ENCODE measurements at regions not wholly inside any gene's neighbourhood (a gene's known extent, or its start where the extent isn't known, plus 50 kb on each side); places are given as distances from the start of the nearest gene placed in this dataset.

DNA sequence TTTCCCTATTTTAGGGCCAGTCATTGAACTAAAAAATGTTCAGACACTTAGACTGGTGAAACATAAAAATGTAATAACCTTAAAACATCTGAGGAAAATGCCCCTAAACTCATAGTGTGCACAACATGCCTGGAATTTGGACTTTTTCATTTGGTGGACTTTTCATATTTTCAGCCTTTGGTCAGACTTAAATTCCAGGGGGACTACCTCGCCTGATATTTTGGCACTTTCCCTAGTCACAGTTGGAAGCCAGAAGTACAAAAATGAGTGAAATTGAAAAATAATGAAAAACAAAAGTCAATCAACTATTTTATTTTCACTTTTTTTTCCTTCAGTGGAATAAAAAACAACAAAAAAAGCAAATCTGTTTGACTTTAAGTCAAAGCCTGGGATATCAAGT, 256.2 kb downstream of the ACTL7B start:
- no peak for TF ChIP-seq CTCF (IDR thresholded peaks at IDR 0.05; ENCODE audit: poor library complexity, severe bottlenecking)
- ATAC-seq (ENCODE audit: low read depth): no peak

GRCh38 chr9:108591121-108591520, 264.7 kb downstream of the ACTL7B start:
- H3K27ac ChIP-seq (ENCODE audit: poor library complexity, severe bottlenecking): no peak overlapping the region
- DNase-seq (ENCODE audit: low spot score) (no peak), ATAC-seq (ENCODE audit: low read depth) (no peak)
- H3K9me3 ChIP-seq (ENCODE audit: severe bottlenecking): no peaks in the 10 kb centered on the region
- H3K4me3 ChIP-seq (ENCODE audit: severe bottlenecking): no peak overlapping the region
- no peaks in the 10 kb centered on the region for H3K4me1 ChIP-seq (ENCODE audit: insufficient read depth, poor library complexity, severe bottlenecking)
- TF ChIP-seq CTCF (IDR thresholded peaks at IDR 0.05; ENCODE audit: poor library complexity, severe bottlenecking): no peak
- no peaks in the 10 kb centered on the region for H3K36me3 ChIP-seq (ENCODE audit: low read depth)
- H3K27me3 ChIP-seq (ENCODE audit: insufficient read depth, poor library complexity, severe bottlenecking): no peaks in the 10 kb centered on the region

More for the DNA sequence above, 256.2 kb downstream of the ACTL7B start:
- no peaks in the 10 kb centered on the region for H3K36me3 ChIP-seq (ENCODE audit: low read depth)
- no peaks in the 10 kb centered on the region for H3K9me3 ChIP-seq (ENCODE audit: severe bottlenecking)
- H3K4me3 ChIP-seq (ENCODE audit: severe bottlenecking): no peak overlapping the region
- DNase-seq (ENCODE audit: low spot score): no peak
- H3K27me3 ChIP-seq (ENCODE audit: insufficient read depth, poor library complexity, severe bottlenecking): no peaks in the 10 kb centered on the region
- peaks cover 4% of the 10 kb centered on the region for H3K4me1 ChIP-seq (ENCODE audit: insufficient read depth, poor library complexity, severe bottlenecking)
- no peak overlapping the region for H3K27ac ChIP-seq (ENCODE audit: poor library complexity, severe bottlenecking)

DNA sequence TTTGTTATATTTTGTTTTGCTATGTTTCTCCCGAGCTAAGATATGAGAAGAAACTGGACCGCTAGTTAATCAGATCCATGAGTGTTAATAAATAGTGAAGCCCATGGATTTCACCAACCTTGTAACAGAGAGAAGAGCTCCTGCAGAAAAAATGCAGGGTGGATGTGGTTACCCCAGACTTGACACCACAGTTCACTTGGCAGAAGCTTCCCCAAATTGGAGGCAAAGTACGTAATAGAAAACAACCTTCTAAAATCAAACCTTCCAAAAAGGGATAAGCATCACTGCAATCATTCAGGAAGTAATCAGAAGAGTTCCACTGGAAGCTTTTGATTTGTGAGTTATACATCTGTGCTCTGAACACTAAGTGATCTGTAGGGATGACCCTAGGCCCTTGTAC, 267.5 kb downstream of the ACTL7B start:
- no peak overlapping the region for H3K27ac ChIP-seq (ENCODE audit: poor library complexity, severe bottlenecking)
- no peaks in the 10 kb centered on the region for H3K4me1 ChIP-seq (ENCODE audit: insufficient read depth, poor library complexity, severe bottlenecking)
- DNase-seq (ENCODE audit: low spot score): no peak
- no peaks in the 10 kb centered on the region for H3K27me3 ChIP-seq (ENCODE audit: insufficient read depth, poor library complexity, severe bottlenecking)
- H3K36me3 ChIP-seq (ENCODE audit: low read depth): no peaks in the 10 kb centered on the region
- H3K4me3 ChIP-seq (ENCODE audit: severe bottlenecking): no peak overlapping the region
- no peak for ATAC-seq (ENCODE audit: low read depth)
- TF ChIP-seq CTCF (IDR thresholded peaks at IDR 0.05; ENCODE audit: poor library complexity, severe bottlenecking): no peak
- H3K9me3 ChIP-seq (ENCODE audit: severe bottlenecking): no peaks in the 10 kb centered on the region

DNA sequence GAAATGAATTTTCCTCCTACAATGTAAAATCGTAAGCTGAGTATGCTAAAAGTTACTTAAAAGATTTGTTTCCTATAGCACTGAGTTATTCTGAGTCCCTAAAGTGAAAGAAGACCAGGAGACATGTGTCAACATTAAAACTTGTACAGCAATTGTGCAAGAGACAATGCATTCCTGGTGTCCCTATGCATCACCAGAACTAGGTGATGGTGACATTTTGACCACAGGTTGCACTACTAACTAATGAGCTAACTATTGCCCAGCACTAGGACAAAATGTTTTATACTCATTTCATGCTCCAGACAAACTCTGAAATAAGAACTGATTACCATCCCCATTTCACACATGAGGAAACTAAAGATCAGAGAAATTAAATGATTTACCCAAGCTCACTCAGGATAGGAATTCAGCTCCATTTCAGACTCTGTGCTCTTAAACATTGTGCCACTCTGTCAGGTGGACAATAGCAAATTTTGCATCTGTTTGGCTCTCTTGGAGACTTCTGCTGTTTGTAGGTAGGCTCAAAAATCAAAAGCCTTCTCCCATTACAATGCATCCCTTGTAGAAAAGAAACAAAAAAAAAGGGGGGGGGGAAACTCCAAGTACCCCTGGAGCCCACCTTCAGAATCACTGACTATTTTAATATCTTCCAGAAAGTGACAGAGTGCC, 269.2 kb downstream of the ACTL7B start:
- no peak for TF ChIP-seq CTCF (IDR thresholded peaks at IDR 0.05; ENCODE audit: poor library complexity, severe bottlenecking)
- DNase-seq (ENCODE audit: low spot score): no peak

GRCh38 chr9:108584860-108585259, 270.9 kb downstream of the ACTL7B start:
- Histone ChIP-seq H3K27me3 (ENCODE audit: insufficient read depth, poor library complexity, severe bottlenecking) (peaks cover 3% of the 10 kb centered on the region), H3K9me3 (ENCODE audit: severe bottlenecking) (no peaks in the 10 kb centered on the region), H3K4me3 (ENCODE audit: severe bottlenecking) (no peak overlapping the region), H3K27ac (ENCODE audit: poor library complexity, severe bottlenecking) (no peak overlapping the region), H3K4me1 (ENCODE audit: insufficient read depth, poor library complexity, severe bottlenecking) (peaks cover 5% of the 10 kb centered on the region), H3K36me3 (ENCODE audit: low read depth) (no peaks in the 10 kb centered on the region)
- no peak for ATAC-seq (ENCODE audit: low read depth)
- TF ChIP-seq CTCF (IDR thresholded peaks at IDR 0.05; ENCODE audit: poor library complexity, severe bottlenecking): no peak
- no peak for DNase-seq (ENCODE audit: low spot score)

More for the DNA sequence above, 269.2 kb downstream of the ACTL7B start:
- peaks cover under 1% of the 10 kb centered on the region for H3K27me3 ChIP-seq (ENCODE audit: insufficient read depth, poor library complexity, severe bottlenecking)
- no peak overlapping the region for H3K27ac ChIP-seq (ENCODE audit: poor library complexity, severe bottlenecking)
- no peak for ATAC-seq (ENCODE audit: low read depth)
- H3K36me3 ChIP-seq (ENCODE audit: low read depth): no peaks in the 10 kb centered on the region
- H3K9me3 ChIP-seq (ENCODE audit: severe bottlenecking): no peaks in the 10 kb centered on the region
- no peaks in the 10 kb centered on the region for H3K4me1 ChIP-seq (ENCODE audit: insufficient read depth, poor library complexity, severe bottlenecking)
- no peak overlapping the region for H3K4me3 ChIP-seq (ENCODE audit: severe bottlenecking)

Data from RWPE2 (cell line).